Body of pancreas (tissue), 4 donors: ENCODE measurements at regions not wholly inside any gene's neighbourhood (a gene's known extent, or its start where the extent isn't known, plus 50 kb on each side); places are given as distances from the start of the nearest gene placed in this dataset.

ENCODE experiments used
- CTCF ChIP-seq, 7 experiments: fragments of 450-650 bp in 4 of 7; fragments of 200-600 bp in 3 of 7; sonication (generic) in 3 of 7; IDR thresholded peaks; one replicate each; pipeline ENCODE4 v1.5.1; 2016 to 2019; ENCODE audit warnings: antibody characterized with exemption in 7 of 7
- POLR2A ChIP-seq, 3 donors: fragments of 450-650 bp; IDR thresholded peaks; one replicate each; pipeline ENCODE4 v1.6.1; 2016; ENCODE audit warnings: antibody characterized with exemption in 3 of 3, mild to moderate bottlenecking in 2 of 3

GRCh38 chr12:33547084-33547483 lies 107.5 kb upstream of the SYT10 start:
- TF ChIP-seq POLR2A (IDR thresholded peaks at IDR 0.05): no peak
- TF ChIP-seq CTCF (IDR thresholded peaks at IDR 0.05): no peak
